ENCODE measurements at regions not wholly inside any gene's neighbourhood (a gene's known extent, or its start where the extent isn't known, plus 50 kb on each side); places are given as distances from the start of the nearest gene placed in this dataset.

DNA sequence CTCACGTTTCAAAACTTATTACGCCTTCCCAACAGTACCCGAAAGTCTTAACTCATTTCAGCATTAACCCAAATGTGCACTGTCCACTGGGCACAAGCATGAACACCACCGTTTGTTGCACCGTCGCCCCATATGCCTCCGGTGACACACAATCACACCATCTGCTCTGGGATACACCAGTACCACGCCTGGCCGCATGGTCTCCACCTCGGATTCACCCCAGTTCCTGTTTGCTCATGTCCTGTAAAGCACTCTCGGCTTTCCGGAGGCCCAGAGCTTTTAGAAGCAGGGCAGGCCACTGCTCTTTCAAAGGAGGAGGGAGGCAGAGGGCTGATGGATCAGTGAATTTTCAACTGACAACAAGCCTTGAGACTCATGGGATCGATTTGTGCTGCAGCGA is 1570.0 kb upstream of the DEFB115 start:
- TF ChIP-seq CTCF (IDR thresholded peaks at IDR 0.05) (no peak), POLR2A (IDR thresholded peaks at IDR 0.05) (no peak)
- WGBS, 2 donors = 83% methylated on average over 14 of the region's 14 CpGs
- intact Hi-C loops (cut with DNase I; ENCODE audit: low total_unique reads) = no loop called here

DNA sequence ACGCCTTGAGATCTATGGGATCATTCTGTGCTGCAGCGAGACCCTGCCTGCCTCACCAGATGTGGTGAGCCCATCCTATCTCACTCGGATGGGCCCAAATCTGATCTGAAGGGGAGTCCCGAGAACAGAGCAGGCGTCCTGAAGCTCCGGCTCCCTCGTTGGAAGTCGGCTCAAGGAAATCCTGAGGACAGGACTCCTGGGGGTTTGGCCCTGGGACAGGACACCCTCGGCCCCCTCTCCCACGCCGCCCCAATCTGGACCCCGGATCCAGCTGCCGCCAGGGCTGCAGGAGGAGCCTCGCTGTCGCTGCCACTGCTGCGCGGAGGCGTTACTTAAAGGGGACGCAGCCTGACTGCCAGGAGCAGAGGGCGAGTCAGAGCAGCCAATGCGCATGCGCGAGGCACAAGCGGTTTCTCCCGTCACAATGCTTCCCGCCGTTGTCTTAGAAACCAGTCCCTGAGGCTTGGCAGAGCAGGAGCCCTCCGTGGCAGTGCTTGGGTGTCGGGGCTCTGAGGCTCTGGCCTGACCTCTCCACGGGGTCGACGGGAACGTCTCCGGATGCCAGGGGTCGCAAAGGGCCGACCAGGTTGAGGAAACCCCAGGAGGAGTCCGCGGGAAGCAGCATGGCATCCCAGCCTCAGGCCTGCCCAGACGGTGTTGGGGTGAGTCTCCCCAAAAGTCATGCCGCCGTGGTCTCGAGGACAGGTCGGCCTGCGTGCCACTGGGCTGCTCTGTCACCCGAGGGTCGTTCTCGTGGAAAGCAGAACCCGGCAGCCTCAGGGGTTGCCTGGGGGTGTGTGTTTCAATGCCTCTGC is 1567.8 kb upstream of the DEFB115 start:
- no peak overlapping the region for H3K4me3 ChIP-seq (ENCODE audit: low read depth, poor library complexity, severe bottlenecking)
- 45 to 65% methylated on average over 27 to 39 of the region's 48 CpGs for WGBS, 2 donors
- DNase-seq (ENCODE audit: low spot score in 2 of 2) = peak in 1 of 2 donors; percentile 16
- intact Hi-C loops (cut with DNase I; ENCODE audit: low total_unique reads) = no loop called here
- TF ChIP-seq CTCF (IDR thresholded peaks at IDR 0.05) = no peak
- no peak for TF ChIP-seq POLR2A (IDR thresholded peaks at IDR 0.05)

More for the DNA sequence above, 1570.0 kb upstream of the DEFB115 start:
- H3K4me3 ChIP-seq (ENCODE audit: low read depth, poor library complexity, severe bottlenecking) = no peak overlapping the region
- no peak for DNase-seq (ENCODE audit: low spot score in 2 of 2)

DNA sequence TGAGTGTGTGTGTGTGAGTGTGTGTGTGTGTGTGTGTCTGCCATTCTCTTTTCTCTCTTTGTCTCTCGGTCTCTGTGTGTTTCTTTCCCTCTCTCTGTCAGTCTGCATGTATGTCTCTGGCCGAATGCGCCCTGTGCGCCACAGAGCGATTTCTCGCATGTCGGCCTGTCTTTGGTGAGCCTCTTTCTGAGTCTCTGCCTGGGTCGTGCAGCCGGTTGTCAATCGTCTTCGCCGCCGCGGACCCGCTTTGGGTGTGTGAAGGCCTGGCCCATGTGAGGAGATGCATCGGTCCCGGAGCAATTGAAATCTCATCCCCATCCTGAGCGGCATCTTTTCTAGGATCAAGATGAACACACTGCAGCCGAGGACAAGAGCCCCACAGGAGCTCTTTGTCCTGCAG is 1567.2 kb upstream of the DEFB115 start:
- no peak for DNase-seq (ENCODE audit: low spot score in 2 of 2)
- 87 to 94% methylated on average over 17 to 18 of the region's 19 CpGs for WGBS, 2 donors
- intact Hi-C loops (cut with DNase I; ENCODE audit: low total_unique reads) = no loop called here
- H3K4me3 ChIP-seq (ENCODE audit: low read depth, poor library complexity, severe bottlenecking) = no peak overlapping the region
- TF ChIP-seq POLR2A (IDR thresholded peaks at IDR 0.05) (no peak), CTCF (IDR thresholded peaks at IDR 0.05) (no peak)

DNA sequence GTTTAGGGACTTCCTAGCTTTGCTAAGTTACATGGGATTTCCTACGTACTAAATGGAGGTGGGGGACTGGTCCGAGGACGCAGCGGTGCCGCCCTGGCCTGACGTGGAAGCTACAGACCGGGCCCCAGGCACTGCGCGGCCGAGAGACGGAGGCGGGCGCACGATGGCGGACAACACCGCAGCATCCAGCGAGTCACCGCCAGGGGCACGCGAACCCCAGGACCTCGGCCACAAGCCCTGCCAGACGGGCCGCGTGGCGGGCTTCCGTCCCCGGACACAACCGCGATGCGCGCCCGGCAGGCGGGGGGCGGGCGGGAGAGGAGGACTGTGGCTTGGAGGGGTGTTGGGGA is 1516.9 kb upstream of the DEFB115 start:
- WGBS, 2 donors = 44 to 65% methylated on average over 16 to 21 of the region's 35 CpGs
- intact Hi-C loops (cut with DNase I; ENCODE audit: low total_unique reads) = no loop called here
- H3K4me3 ChIP-seq (ENCODE audit: low read depth, poor library complexity, severe bottlenecking) = no peak overlapping the region
- no peak for DNase-seq (ENCODE audit: low spot score in 2 of 2)
- TF ChIP-seq CTCF (IDR thresholded peaks at IDR 0.05) = no peak
- TF ChIP-seq POLR2A (IDR thresholded peaks at IDR 0.05) = no peak

DNA sequence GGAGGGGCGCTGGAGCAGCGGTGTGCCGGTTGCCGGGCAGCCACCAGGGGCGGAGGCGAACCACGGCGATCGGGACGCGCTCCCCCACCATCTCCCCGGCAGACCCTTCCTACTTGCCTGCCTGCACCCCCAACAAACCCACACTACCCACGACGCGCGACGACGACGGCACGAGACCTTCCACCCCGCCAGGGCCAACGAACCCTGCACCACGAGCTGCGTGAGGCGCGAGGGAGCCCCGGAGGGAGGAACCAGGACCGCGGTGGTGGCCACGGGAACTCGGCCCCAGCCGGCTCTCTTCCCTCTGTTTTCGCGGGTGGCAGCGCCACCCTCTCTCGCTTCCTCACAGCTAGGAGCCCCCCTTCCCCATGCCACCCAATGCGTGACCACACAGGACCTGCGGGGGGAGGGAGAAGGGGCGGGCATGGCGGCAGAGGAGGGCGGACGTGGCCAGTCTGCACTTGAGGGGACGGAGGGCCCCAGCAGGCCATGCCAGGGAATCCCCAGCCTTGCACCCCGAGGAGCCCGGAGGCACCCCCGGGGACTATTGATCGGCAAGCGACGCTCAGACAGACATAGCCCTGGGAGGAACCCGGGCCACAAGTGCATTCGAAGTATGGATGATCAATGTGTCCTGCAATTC is 1516.4 kb upstream of the DEFB115 start:
- peak in 1 of 2 donors; percentile 75 for DNase-seq (ENCODE audit: low spot score in 2 of 2)
- 45 to 72% methylated on average over 34 to 43 of the region's 51 CpGs for WGBS, 2 donors
- no peak for TF ChIP-seq CTCF (IDR thresholded peaks at IDR 0.05)
- TF ChIP-seq POLR2A (IDR thresholded peaks at IDR 0.05) = no peak
- H3K4me3 ChIP-seq (ENCODE audit: low read depth, poor library complexity, severe bottlenecking) = no peak overlapping the region
- intact Hi-C loops (cut with DNase I; ENCODE audit: low total_unique reads) = no loop called here

Measured in lower leg skin (tissue), 4 donors.